HG03060 (cell line): ENCODE measurements at regions not wholly inside any gene's neighbourhood (a gene's known extent, or its start where the extent isn't known, plus 50 kb on each side); places are given as distances from the start of the nearest gene placed in this dataset.
"Not testable (repeated sequence)": the region's sequence is repeated elsewhere in the genome, so short reads cannot be mapped to it uniquely, and the experiment has no call there.

Experiments
- ATAC-seq: cut with Tn5 transposase; IDR thresholded peaks from one replicate; pipeline ENCODE4 v1.9.1; 2021; ENCODE audit warnings: low read depth, moderate number of reproducible peaks; ENCODE audit not compliant: unreplicated experiment

- ATAC-seq: no peak
Observed at GRCh38 chr2:14423145-14423906, 209.2 kb upstream of the LRATD1 start.

- peak; percentile 59 for ATAC-seq
Observed at GRCh38 chr2:14424478-14425390, 207.8 kb upstream of the LRATD1 start.

- ATAC-seq: no peak
Observed at GRCh38 chr2:14425869-14426268, 206.6 kb upstream of the LRATD1 start.

GRCh38 chr2:14428056-14428455 is 204.5 kb upstream of the LRATD1 start:
- no peak for ATAC-seq

GRCh38 chr2:14433946-14434495 is 198.5 kb upstream of the LRATD1 start:
- ATAC-seq: no peak

GRCh38 chr2:14445670-14446069 is 186.8 kb upstream of the LRATD1 start:
- no peak for ATAC-seq

- ATAC-seq: no peak
Observed at GRCh38 chr2:14448340-14448739, 184.2 kb upstream of the LRATD1 start.

- ATAC-seq: no peak
Observed at GRCh38 chr2:14451312-14451711, 181.2 kb upstream of the LRATD1 start.

- ATAC-seq: no peak
Observed at GRCh38 chr2:14454202-14454601, 178.3 kb upstream of the LRATD1 start.

- no peak for ATAC-seq
Observed at GRCh38 chr2:14459786-14460325, 172.7 kb upstream of the LRATD1 start.

GRCh38 chr2:14475994-14476393 is 156.5 kb upstream of the LRATD1 start:
- ATAC-seq: no peak

- ATAC-seq: no peak
Observed at GRCh38 chr2:14479486-14479885, 153.0 kb upstream of the LRATD1 start.

- ATAC-seq: no peak
Observed at GRCh38 chr2:14480120-14480519, 152.4 kb upstream of the LRATD1 start.

GRCh38 chr2:14480906-14481305 is 151.6 kb upstream of the LRATD1 start:
- no peak for ATAC-seq

- ATAC-seq: no peak
Observed at GRCh38 chr2:14492920-14493503, 139.5 kb upstream of the LRATD1 start.

- no peak for ATAC-seq
Observed at GRCh38 chr2:14494759-14495158, 137.8 kb upstream of the LRATD1 start.

- no peak for ATAC-seq
Observed at GRCh38 chr2:14501061-14501460, 131.5 kb upstream of the LRATD1 start.

GRCh38 chr2:14506955-14507354 is 125.6 kb upstream of the LRATD1 start:
- ATAC-seq: not testable (repeated sequence)

GRCh38 chr2:14511541-14511940 is 121.0 kb upstream of the LRATD1 start:
- no peak for ATAC-seq

GRCh38 chr2:14513903-14514302 is 118.6 kb upstream of the LRATD1 start:
- ATAC-seq: no peak

GRCh38 chr2:14516844-14517243 is 115.7 kb upstream of the LRATD1 start:
- no peak for ATAC-seq
